ENCODE measurements at regions not wholly inside any gene's neighbourhood (a gene's known extent, or its start where the extent isn't known, plus 50 kb on each side); places are given as distances from the start of the nearest gene placed in this dataset.

- TF ChIP-seq CTCF (conservative IDR thresholded peaks at IDR 0.05; ENCODE audit: low read length): no peak
- TF ChIP-seq EZH2phosphoT487 (IDR thresholded peaks at IDR 0.05; ENCODE audit: borderline replicate concordance, low read depth, low read length): no peak
- H3K36me3 ChIP-seq (ENCODE audit: insufficient read depth, low read length): no peaks in the 10 kb centered on the region
- H3K79me2 ChIP-seq (ENCODE audit: insufficient read depth, low read depth, low read length): no peaks in the 10 kb centered on the region
- no peak overlapping the region for H3K4me2 ChIP-seq (ENCODE audit: low read length)
- DNase-seq (ENCODE audit: low spot score): no peak
- H3K4me1 ChIP-seq (ENCODE audit: insufficient read depth, low read length, poor library complexity, severe bottlenecking): no peaks in the 10 kb centered on the region
- intact Hi-C loops (cut with micrococcal nuclease; ENCODE audit: unreplicated experiment): no loop called here
- BruUV-seq (replicated peaks): no TSS peak
- ChIA-PET CTCF (ENCODE audit: unreplicated experiment) (no interaction called here), POLR2A (no interaction called here)
- H4K20me1 ChIP-seq (ENCODE audit: insufficient read depth, low read length): no peaks in the 10 kb centered on the region
- H3K9me3 ChIP-seq (ENCODE audit: low read length): no peaks in the 10 kb centered on the region
- no peak overlapping the region for H3K4me3 ChIP-seq (ENCODE audit: low read depth, low read length, poor library complexity, severe bottlenecking)
- H3K27ac ChIP-seq (ENCODE audit: low read depth, low read length, poor library complexity, severe bottlenecking): no peak overlapping the region
- H3K9me2 ChIP-seq (ENCODE audit: insufficient read depth, low read length): no peaks in the 10 kb centered on the region
- H2AFZ ChIP-seq (ENCODE audit: low read length): no peak overlapping the region
Measured at GRCh38 chr20:57995381-57995977, 233.0 kb downstream of the ANKRD60 start.

- H3K36me3 ChIP-seq (ENCODE audit: insufficient read depth, low read length): no peaks in the 10 kb centered on the region
- no peaks in the 10 kb centered on the region for H3K4me1 ChIP-seq (ENCODE audit: insufficient read depth, low read length, poor library complexity, severe bottlenecking)
- CTCF ChIA-PET (ENCODE audit: unreplicated experiment): no interaction called here
Measured at GRCh38 chr20:57993716-57994431, 234.6 kb downstream of the ANKRD60 start.

More at GRCh38 chr20:57993716-57994431, 234.6 kb downstream of the ANKRD60 start:
- Histone ChIP-seq H3K79me2 (ENCODE audit: insufficient read depth, low read depth, low read length) (no peaks in the 10 kb centered on the region), H2AFZ (ENCODE audit: low read length) (no peak overlapping the region), H3K9me2 (ENCODE audit: insufficient read depth, low read length) (no peaks in the 10 kb centered on the region), H3K4me3 (ENCODE audit: low read depth, low read length, poor library complexity, severe bottlenecking) (no peak overlapping the region), H4K20me1 (ENCODE audit: insufficient read depth, low read length) (no peaks in the 10 kb centered on the region), H3K9me3 (ENCODE audit: low read length) (no peaks in the 10 kb centered on the region), H3K27ac (ENCODE audit: low read depth, low read length, poor library complexity, severe bottlenecking) (no peak overlapping the region), H3K4me2 (ENCODE audit: low read length) (no peak overlapping the region)
- no peak for TF ChIP-seq CTCF (conservative IDR thresholded peaks at IDR 0.05; ENCODE audit: low read length)
- TF ChIP-seq EZH2phosphoT487 (IDR thresholded peaks at IDR 0.05; ENCODE audit: borderline replicate concordance, low read depth, low read length): no peak
- intact Hi-C loops (cut with micrococcal nuclease; ENCODE audit: unreplicated experiment): no loop called here
- no TSS peak for BruUV-seq (replicated peaks)
- POLR2A ChIA-PET: no interaction called here
- no peak for DNase-seq (ENCODE audit: low spot score)

All from OCI-LY7 (cell line).